ENCODE measurements at regions not wholly inside any gene's neighbourhood (a gene's known extent, or its start where the extent isn't known, plus 50 kb on each side); places are given as distances from the start of the nearest gene placed in this dataset.

DNA sequence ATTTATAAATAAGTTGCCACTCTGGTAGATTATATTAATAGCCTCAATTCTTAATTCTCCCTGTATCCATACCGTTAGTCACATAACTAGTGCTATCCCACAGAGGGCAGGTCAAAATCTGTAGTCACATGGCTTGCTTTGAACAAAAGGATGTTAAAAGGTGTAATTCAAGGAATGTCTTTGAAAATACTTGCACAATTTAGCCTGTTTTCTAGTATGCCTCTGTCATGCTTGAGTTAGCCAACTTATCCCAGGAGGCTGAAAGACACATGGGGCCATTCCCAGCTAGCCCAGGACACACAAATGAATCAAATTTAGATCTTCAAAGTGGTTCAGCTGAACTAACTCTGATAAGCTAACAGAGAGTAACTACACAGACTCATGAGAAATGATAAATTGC, 758.5 kb upstream of the NEGR1 start:
- no peak for DNase-seq
- Mint-ChIP-seq H3K27ac (no peak overlapping the region), H3K36me3 (ENCODE audit: low read depth) (no peaks in the 10 kb centered on the region), H3K4me1 (peaks cover 3% of the 10 kb centered on the region), H3K9me3 (peaks cover 2% of the 10 kb centered on the region), H3K27me3 (ENCODE audit: insufficient read depth) (no peaks in the 10 kb centered on the region), H3K4me3 (no peak overlapping the region)
- Histone ChIP-seq H3K27me3 (ENCODE audit: control insufficient read depth, insufficient read depth, low read length, poor library complexity, severe bottlenecking) (no peaks in the 10 kb centered on the region), H3K9me3 (ENCODE audit: control insufficient read depth, low read length) (no peaks in the 10 kb centered on the region), H3K27ac (ENCODE audit: low read depth, low read length) (no peak overlapping the region), H3K36me3 (ENCODE audit: control insufficient read depth, insufficient read depth, low read length) (no peaks in the 10 kb centered on the region), H3K4me1 (ENCODE audit: control insufficient read depth, insufficient read depth, low read length) (no peaks in the 10 kb centered on the region), H3K9ac (ENCODE audit: extremely low read depth, low read length, poor library complexity, severe bottlenecking) (no peak overlapping the region), H3K4me3 (ENCODE audit: low read length) (no peak overlapping the region)
- TF ChIP-seq, protein P1, sequence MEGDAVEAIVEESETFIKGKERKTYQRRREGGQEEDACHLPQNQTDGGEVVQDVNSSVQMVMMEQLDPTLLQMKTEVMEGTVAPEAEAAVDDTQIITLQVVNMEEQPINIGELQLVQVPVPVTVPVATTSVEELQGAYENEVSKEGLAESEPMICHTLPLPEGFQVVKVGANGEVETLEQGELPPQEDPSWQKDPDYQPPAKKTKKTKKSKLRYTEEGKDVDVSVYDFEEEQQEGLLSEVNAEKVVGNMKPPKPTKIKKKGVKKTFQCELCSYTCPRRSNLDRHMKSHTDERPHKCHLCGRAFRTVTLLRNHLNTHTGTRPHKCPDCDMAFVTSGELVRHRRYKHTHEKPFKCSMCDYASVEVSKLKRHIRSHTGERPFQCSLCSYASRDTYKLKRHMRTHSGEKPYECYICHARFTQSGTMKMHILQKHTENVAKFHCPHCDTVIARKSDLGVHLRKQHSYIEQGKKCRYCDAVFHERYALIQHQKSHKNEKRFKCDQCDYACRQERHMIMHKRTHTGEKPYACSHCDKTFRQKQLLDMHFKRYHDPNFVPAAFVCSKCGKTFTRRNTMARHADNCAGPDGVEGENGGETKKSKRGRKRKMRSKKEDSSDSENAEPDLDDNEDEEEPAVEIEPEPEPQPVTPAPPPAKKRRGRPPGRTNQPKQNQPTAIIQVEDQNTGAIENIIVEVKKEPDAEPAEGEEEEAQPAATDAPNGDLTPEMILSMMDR (conservative IDR thresholded peaks at IDR 0.05) = no peak
- WGBS, 2 experiments (ENCODE audit: insufficient coverage in 1 of 2, insufficient read length in 1 of 2) = 100% methylated on average over 1 of the region's 1 CpG; no CpG with 5 or more reads in 1 of the 2 experiments

GRCh38 chr1:73034271-73034670, 751.9 kb upstream of the NEGR1 start:
- Histone ChIP-seq H3K4me3 (ENCODE audit: low read length) (no peak overlapping the region), H3K4me1 (ENCODE audit: control insufficient read depth, insufficient read depth, low read length) (no peaks in the 10 kb centered on the region), H3K27ac (ENCODE audit: low read depth, low read length) (peak overlapping the region; percentile 29), H3K9ac (ENCODE audit: extremely low read depth, low read length, poor library complexity, severe bottlenecking) (no peak overlapping the region), H3K27me3 (ENCODE audit: control insufficient read depth, insufficient read depth, low read length, poor library complexity, severe bottlenecking) (no peaks in the 10 kb centered on the region), H3K36me3 (ENCODE audit: control insufficient read depth, insufficient read depth, low read length) (no peaks in the 10 kb centered on the region), H3K9me3 (ENCODE audit: control insufficient read depth, low read length) (no peaks in the 10 kb centered on the region)
- Mint-ChIP-seq H3K36me3 (ENCODE audit: low read depth) (no peaks in the 10 kb centered on the region), H3K27me3 (ENCODE audit: insufficient read depth) (no peaks in the 10 kb centered on the region), H3K27ac (peak overlapping the region; percentile 40), H3K4me3 (no peak overlapping the region), H3K4me1 (peaks cover 19% of the 10 kb centered on the region), H3K9me3 (no peaks in the 10 kb centered on the region)
- TF ChIP-seq, protein P1 (conservative IDR thresholded peaks at IDR 0.05) = no peak
- DNase-seq = peak; percentile 48
- 77 to 83% methylated on average over 1 to 4 of the region's 4 CpGs for WGBS, 2 experiments (ENCODE audit: insufficient coverage in 1 of 2, insufficient read length in 1 of 2)

- Histone ChIP-seq H3K36me3 (ENCODE audit: control insufficient read depth, insufficient read depth, low read length) (no peaks in the 10 kb centered on the region), H3K27ac (ENCODE audit: low read depth, low read length) (peak overlapping the region; percentile 33), H3K4me1 (ENCODE audit: control insufficient read depth, insufficient read depth, low read length) (no peaks in the 10 kb centered on the region), H3K9ac (ENCODE audit: extremely low read depth, low read length, poor library complexity, severe bottlenecking) (no peak overlapping the region), H3K4me3 (ENCODE audit: low read length) (no peak overlapping the region), H3K27me3 (ENCODE audit: control insufficient read depth, insufficient read depth, low read length, poor library complexity, severe bottlenecking) (no peaks in the 10 kb centered on the region), H3K9me3 (ENCODE audit: control insufficient read depth, low read length) (no peaks in the 10 kb centered on the region)
- no peak for DNase-seq
- H3K4me1 Mint-ChIP-seq = peaks cover 19% of the 10 kb centered on the region
- 33 to 41% methylated on average over 3 of the region's 3 CpGs for WGBS, 2 experiments (ENCODE audit: insufficient coverage in 1 of 2, insufficient read length in 1 of 2)
- no peaks in the 10 kb centered on the region for H3K9me3 Mint-ChIP-seq
- TF ChIP-seq, protein P1 (conservative IDR thresholded peaks at IDR 0.05) = no peak
- no peaks in the 10 kb centered on the region for H3K27me3 Mint-ChIP-seq (ENCODE audit: insufficient read depth)
- peak overlapping the region; percentile 69 for H3K27ac Mint-ChIP-seq
- H3K36me3 Mint-ChIP-seq (ENCODE audit: low read depth) = no peaks in the 10 kb centered on the region
- H3K4me3 Mint-ChIP-seq = no peak overlapping the region
Observed at GRCh38 chr1:73033640-73034039, 751.3 kb upstream of the NEGR1 start.

All from endodermal cell (in vitro differentiated cells).